ENCODE measurements at regions not wholly inside any gene's neighbourhood (a gene's known extent, or its start where the extent isn't known, plus 50 kb on each side); places are given as distances from the start of the nearest gene placed in this dataset.

- TF ChIP-seq CTCF (IDR thresholded peaks at IDR 0.05 in 2 of 3, conservative IDR thresholded peaks at IDR 0.05 in 1 of 3; ENCODE audit: borderline replicate concordance in 1 of 3, insufficient read depth in 1 of 3, low read depth in 2 of 3, low read length in 2 of 3) (no peak), POLR2A (IDR thresholded peaks at IDR 0.05; ENCODE audit: borderline replicate concordance, extremely low read depth, insufficient read depth, insufficient read length) (no peak), EGR1 (IDR thresholded peaks at IDR 0.05; ENCODE audit: low read depth) (no peak), CEBPB (IDR thresholded peaks at IDR 0.05; ENCODE audit: low read depth) (no peak), EZH2 (IDR thresholded peaks at IDR 0.05) (no peak), JUND (IDR thresholded peaks at IDR 0.05) (no peak), MAX (IDR thresholded peaks at IDR 0.05) (no peak), YY1 (IDR thresholded peaks at IDR 0.05; ENCODE audit: extremely low read depth, insufficient replicate concordance, low read depth, low read length) (no peak), SP1 (IDR thresholded peaks at IDR 0.05; ENCODE audit: low read depth) (no peak), ZFX (IDR thresholded peaks at IDR 0.05) (no peak), POLR2AphosphoS5 (IDR thresholded peaks at IDR 0.05; ENCODE audit: low read depth, low read length) (no peak)
Measured at GRCh38 chr1:218895064-218895587, 278.6 kb upstream of the LYPLAL1 start.
